NCI-H1417 (cell line): ENCODE measurements at regions not wholly inside any gene's neighbourhood (a gene's known extent, or its start where the extent isn't known, plus 50 kb on each side); places are given as distances from the start of the nearest gene placed in this dataset.
"Not testable (repeated sequence)": the region's sequence is repeated elsewhere in the genome, so short reads cannot be mapped to it uniquely, and the experiment has no call there.

Experiments used
- DNase-seq, 3 experiments: peaks; one replicate each; lab custom pipeline; 2025; lab: John Stamatoyannopoulos, UW

DNA sequence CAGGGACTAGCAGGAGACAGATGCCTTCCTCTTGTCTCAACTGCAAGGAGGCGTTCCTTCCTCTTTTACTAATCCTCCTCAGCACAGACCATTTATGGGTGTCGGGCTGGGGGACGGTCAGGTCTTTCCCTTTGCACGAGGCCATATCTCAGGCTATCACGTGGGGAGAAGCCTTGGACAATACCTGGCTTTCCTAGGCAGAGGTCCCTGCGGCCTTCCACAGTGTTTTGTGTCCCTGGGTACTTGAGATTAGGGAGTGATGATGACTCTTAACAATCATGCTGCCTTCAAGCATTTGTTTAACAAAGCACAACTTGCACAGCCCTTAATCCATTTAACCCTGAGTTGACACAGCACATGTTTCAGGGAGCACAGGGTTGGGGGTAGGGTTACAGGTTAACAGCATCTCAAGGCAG, 1238.6 kb downstream of the OLFM4 start:
- not testable (repeated sequence) for DNase-seq

DNA sequence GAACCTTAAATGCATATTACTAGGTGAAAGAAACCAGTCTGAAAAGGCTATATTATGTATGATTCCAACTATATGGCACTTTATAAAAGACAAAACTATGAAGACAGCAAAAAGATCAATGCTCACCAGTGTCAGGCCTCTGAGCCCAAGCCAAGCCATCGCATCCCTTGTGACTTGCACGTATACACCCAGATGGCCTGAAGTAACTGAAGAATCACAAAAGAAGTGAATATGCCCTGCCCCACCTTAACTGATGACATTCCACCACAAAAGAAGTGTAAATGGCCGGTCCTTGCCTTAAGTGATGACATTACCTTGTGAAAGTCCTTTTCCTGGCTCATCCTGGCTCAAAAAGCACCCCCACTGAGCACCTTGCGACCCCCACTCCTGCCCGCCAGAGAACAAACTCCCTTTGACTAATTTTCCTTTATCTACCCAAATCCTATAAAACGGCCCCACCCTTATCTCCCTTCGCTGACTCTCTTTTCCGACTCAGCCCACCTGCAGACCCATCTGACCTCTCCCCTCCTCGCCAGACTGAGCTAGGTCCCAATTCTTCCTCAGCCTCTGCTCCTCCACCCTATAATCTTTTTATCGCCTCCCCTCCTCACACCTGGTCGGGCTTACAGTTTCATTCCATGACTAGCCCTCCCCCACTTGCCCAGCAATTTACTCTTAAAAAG, 1239.5 kb downstream of the OLFM4 start:
- not testable (repeated sequence) for DNase-seq

DNA sequence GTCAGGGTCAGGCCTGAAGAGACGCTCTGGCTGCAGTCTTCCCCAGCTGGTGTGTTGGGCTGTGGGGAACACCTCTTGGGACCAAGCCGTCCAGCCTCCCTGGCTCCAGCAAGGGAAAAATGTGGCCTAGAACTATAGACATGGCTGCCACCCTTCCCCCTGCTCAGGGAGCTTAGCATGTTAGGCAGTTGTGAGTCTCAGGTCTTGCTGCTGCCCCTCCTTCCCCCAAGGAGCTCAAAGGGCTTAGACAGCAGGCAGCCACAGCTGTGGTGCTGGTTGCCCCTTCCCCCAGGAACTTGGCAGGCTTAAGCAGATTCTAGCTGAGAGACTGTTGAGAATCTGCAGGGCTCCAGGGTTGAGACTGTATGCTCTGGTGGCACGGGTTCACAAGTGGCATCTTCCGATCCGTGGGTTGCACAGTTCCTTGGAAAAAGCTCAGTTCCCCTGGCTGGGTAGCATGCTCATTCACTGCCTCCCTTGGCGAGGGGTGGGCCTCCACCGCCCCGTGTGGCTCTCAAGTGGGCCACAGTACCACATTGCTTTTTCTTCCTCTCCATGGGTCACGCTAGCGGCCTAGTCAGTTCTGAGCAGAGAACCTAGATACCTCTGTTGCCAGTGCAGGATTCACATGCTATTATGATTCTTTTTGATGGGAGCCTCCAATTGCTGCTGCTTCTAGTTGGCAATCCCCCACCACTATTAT, 1258.6 kb downstream of the OLFM4 start:
- DNase-seq = no peak

GRCh38 chr13:54301085-54301484, 1272.5 kb downstream of the OLFM4 start:
- no peak for DNase-seq

DNA sequence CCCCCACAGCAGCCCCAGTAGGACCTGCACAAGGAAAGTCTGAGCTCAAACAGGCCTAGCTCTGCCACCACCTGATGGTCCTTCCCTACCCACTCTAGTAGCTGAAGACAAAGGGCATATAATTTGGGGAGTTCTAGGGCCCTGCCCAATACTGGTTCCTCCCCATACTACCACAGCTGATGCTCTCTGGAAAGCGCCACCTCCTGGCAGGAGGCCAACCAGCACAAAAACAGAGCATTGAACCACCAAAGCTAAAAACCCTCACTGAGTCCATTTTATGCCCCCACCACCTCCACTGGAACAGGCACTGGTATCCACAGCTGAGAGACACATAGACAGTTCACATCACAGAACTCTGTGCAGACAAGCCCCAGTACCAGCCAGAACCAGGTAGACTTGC, 1276.8 kb downstream of the OLFM4 start:
- DNase-seq = no peak

- no peak for DNase-seq
Measured at GRCh38 chr13:54312885-54313284, 1284.3 kb downstream of the OLFM4 start.

- DNase-seq = no peak
Measured at GRCh38 chr13:54317722-54318121, 1289.1 kb downstream of the OLFM4 start.

DNA sequence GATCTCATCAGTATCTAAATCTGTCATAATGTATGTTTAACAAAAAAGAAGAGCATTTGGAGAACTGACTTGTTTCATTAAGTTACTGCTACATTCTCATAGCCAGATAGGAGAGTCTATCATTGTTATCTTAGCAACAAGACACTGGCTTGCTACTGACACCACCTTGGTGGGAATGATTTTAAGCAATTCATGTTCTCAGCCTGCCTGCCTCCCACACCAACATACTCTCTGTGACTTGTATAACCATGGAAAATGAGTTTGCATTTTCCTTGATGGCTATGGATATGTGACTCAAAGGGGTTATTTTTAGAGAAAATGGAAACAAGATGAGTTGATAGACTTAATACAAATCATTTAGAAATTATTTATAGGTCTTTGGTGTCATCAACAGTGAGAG, 1308.9 kb downstream of the OLFM4 start:
- DNase-seq = no peak

DNA sequence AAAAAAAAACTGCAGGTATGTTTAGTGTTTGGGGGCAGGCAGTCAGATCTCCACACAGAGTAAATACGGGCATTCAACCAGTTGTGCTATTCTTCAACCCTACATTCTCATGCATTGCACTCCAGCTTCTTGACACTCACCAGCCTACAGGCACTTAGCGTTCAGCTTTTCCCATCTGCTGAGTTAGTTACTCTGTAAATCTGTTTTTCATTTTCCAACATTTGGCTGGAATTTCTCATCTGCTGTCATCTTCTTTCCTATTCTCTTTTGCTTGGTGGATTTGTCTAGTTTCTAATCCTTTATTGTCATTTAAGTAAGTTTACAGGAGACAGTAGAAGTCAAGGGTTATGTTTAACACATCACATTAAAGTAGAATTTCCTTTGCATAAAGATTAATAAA, 1318.9 kb downstream of the OLFM4 start:
- DNase-seq = no peak

- DNase-seq = no peak
Measured at GRCh38 chr13:54356209-54356608, 1327.6 kb downstream of the OLFM4 start.

DNA sequence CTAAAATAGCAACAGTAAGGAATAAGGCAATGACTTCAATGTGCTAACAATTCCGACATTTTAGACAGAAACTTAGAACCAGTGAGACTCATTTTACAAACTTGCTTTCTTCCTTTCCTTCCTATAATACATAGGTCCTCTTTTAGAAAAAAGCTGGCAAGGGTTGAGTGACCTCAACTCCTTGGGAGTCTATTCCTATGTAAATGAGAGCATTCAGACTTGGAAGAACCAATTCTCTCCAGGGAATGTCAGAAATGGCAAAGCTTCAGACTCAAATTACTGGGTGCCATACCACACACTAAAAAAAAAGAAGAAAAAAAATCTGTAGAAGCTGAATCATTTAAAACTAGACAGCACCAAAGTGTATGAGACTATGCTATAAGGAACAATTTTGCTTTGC, 1328.2 kb downstream of the OLFM4 start:
- no peak for DNase-seq

DNA sequence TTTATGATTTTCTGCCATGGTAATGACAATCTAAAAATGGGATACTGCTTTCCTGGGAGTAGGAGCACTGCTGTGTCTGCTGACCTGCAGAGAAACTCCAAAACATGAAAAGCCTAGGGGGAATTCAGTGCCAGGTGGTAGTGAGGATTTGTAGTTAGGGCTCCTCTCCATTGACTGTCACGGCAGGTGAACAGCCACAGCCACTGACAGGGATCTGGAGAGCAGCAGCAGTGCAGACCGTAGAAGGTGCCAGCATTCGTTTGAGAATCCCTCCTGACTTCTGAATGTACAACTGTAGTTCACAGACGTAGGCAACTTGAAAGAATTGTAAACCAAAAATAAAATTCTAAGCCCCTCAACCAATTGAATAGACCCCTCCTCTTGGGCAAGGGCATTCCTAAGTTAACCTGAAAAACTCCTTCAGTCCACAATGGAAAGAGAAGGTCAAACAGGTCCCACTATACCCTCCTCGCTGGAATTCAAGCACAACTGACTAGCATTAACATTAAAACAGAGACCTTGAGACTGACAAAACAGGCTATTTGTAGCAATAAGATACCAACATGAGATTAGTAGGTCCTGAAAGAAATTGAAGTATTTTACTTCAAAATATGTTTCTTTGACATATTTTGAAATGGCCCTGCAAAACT, 1328.8 kb downstream of the OLFM4 start:
- DNase-seq = peak in 1 of 3 experiments; percentile 15

DNA sequence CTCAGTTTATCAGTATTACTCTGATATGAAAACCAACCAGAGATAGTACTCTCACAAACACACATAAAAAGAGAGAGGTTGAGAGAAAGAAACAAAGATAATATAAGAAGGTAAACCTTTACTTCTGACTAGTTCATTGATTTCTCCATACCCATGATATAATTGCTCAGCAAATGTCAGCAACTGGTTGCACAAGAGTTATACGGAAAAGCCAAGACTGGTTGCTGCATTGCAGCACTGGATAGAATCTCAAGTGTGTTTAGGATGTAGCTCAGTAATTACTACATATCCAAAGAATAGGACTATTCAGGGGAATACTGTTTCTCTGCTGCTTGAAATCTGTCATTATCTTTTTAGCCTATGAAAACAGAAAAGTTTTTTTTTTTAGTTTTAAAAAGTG, 1332.8 kb downstream of the OLFM4 start:
- DNase-seq = no peak

DNA sequence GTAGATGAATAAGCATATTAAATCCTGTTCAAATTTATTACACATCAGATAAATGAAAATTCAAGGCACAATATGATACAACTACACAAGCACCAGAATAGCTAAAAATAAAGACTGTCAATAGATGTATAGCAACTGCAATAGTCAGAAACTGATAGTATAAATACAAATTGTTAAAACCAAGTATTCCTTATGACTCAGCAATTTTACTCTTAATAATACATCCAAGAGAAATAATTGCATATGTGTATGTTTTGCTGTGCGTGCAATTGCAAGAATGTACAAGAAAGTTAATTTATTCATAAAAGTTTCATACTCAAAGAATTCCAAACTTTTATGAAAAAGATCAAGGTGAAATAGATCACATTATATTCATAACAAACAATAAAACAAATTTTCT, 1338.1 kb downstream of the OLFM4 start:
- DNase-seq = no peak

DNA sequence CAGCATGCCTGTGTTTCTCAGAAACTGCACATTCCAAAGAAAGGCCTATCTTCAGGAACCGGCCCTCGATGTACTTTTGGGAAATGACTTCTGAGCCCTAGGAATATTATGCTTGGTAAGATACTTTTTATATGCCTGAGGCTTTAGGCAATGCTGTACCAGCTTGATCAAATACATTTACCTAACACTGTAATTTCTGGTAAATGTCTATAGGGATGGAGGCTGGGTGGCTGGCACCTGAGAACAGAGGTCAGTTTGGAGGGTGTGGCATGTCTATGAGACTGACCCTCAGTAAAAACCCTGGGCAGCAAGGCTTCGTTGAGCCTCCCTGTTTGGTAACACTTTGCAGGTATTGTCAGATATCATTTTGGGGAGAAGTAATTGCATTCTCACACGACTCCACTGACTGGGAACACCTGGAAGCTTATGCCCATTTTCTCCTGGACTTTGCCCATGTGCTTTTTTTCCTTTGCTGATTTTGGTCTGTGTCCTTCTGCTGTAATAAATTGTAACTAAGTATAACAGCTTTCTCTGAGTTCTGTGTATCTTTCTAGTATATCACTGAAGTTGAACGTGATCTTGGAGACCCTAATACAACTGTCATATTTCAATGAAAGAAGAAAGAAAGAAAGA, 1339.1 kb downstream of the OLFM4 start:
- no peak for DNase-seq

DNA sequence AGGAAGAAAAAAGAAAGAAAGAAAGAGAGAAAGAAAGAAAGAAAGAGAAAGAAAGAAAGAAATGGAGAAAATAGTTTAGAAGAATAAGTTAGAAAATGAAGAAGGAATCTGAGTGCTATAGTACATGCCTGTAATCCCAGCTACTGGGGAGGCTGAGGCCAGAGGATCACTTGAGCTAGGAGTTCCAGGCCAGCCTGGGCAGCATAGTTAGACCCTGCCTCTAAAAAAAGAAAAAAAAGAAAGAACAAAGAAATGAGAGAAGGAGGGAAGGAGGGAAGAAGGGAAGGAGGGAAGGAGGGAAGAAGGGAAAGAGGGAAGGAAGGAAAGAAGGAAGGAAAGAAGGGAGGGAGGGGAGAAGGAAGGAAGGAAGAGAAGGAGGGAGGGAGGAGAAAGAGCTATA, 1339.8 kb downstream of the OLFM4 start:
- DNase-seq = no peak

- DNase-seq = peak in 2 of 3 experiments; percentile 70 to 88
Measured at GRCh38 chr13:54373211-54373610, 1344.6 kb downstream of the OLFM4 start.

- no peak for DNase-seq
Measured at GRCh38 chr13:54379461-54379860, 1350.8 kb downstream of the OLFM4 start.

DNA sequence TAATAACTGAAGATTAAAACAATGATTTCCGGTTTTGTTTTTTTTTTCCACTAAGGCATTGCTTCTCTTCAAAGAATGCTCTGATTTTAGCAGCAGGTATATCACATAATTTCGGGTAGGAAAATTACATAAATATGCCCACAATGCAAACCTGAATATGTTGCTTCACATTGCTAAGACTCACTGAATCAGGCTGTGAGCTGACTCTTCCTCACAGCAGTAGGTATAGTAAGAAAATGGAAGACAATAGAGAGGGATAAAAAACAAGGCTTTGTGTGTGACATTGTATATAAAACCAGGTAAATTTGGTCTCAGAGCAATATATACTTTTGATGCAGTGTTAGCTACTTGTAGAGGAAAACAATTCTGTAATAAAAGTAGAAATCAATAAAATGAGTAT, 1355.0 kb downstream of the OLFM4 start:
- no peak for DNase-seq

GRCh38 chr13:54387625-54388024, 1359.0 kb downstream of the OLFM4 start:
- DNase-seq = no peak

DNA sequence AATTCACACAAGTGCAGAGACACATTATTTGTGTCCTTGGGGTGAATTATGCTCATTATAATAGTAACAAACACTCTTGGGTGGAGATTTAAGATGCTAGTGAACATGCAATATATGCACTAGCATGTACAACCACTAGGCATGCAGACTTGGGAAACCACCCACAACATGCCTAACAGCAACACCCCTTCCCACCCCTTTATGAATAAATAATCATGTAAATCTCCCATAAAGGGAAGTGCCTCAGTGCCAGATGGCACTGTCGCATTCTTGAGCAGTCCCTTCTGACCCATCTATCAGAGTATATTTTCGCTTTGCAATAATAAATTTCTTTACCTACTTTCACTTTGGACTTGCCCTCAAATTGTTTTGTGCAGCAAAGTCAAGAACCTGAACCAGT, 1362.2 kb downstream of the OLFM4 start:
- no peak for DNase-seq

- DNase-seq = no peak
Measured at GRCh38 chr13:54394085-54394700, 1365.6 kb downstream of the OLFM4 start.
